IMR-90 (cell line): ENCODE measurements at regions not wholly inside any gene's neighbourhood (a gene's known extent, or its start where the extent isn't known, plus 50 kb on each side); places are given as distances from the start of the nearest gene placed in this dataset.

Experiments
- FOS ChIP-seq: fragments of 150-350 bp; IDR thresholded peaks from 2 replicates; pipeline ENCODE4 v1.6.1; 2016; ENCODE audit warnings: low read depth, low read length
- MAFK ChIP-seq: IDR thresholded peaks from 2 replicates; pipeline ENCODE4 v1.6.1; 2012; ENCODE audit warnings: low read depth, low read length, improper control_type of control experiment
- POLR2A ChIP-seq: IDR thresholded peaks from 2 replicates; pipeline ENCODE4 v1.6.1; 2012; ENCODE audit warnings: mild to moderate bottlenecking, low read depth, low read length
- RAD21 ChIP-seq: IDR thresholded peaks from 2 replicates; pipeline ENCODE4 v1.6.1; 2012; ENCODE audit warnings: low read length, improper control_type of control experiment
- RCOR1 ChIP-seq: IDR thresholded peaks from 2 replicates; pipeline ENCODE4 v1.6.1; 2012; ENCODE audit warnings: mild to moderate bottlenecking, low read length, improper control_type of control experiment; ENCODE audit not compliant: insufficient replicate concordance
- SMC3 ChIP-seq: fragments of 150-350 bp; IDR thresholded peaks from 2 replicates; pipeline ENCODE4 v1.6.1; 2016; ENCODE audit warnings: low read depth, mild to moderate bottlenecking, antibody characterized with exemption, low read length, moderate library complexity
- TF ChIP-seq, protein P1 (sequence below): conservative IDR thresholded peaks from 2 replicates; pipeline ENCODE4 v1.5.1; 2012; ENCODE audit warnings: mild to moderate bottlenecking, low read depth, low read length, improper control_type of control experiment
- TF ChIP-seq, protein P2 (sequence below): fragments of 150-350 bp; IDR thresholded peaks from 2 replicates; pipeline ENCODE4 v1.6.1; 2016; ENCODE audit warnings: low read depth, mild to moderate bottlenecking, low read length, moderate library complexity, borderline replicate concordance

DNA sequence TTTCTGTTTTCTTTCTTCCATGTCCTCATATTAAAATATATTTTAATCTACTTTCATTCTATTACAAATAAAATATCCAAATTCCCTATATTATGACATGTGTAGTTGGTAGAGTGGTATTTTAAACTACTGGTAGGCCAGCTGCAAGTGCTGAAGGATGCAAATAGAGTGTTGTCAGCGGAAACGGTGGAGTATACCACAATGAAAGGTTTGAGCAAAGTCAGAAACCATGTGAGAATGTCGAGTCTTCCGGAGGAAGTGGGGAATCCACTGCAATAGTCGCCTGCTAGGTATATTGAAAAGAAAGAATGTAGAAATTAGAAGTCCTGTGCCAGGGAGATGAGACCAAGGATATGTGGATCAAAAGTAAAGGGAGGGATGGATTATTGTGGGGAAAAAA, 373.9 kb downstream of the DSEL start:
- TF ChIP-seq, protein P1, sequence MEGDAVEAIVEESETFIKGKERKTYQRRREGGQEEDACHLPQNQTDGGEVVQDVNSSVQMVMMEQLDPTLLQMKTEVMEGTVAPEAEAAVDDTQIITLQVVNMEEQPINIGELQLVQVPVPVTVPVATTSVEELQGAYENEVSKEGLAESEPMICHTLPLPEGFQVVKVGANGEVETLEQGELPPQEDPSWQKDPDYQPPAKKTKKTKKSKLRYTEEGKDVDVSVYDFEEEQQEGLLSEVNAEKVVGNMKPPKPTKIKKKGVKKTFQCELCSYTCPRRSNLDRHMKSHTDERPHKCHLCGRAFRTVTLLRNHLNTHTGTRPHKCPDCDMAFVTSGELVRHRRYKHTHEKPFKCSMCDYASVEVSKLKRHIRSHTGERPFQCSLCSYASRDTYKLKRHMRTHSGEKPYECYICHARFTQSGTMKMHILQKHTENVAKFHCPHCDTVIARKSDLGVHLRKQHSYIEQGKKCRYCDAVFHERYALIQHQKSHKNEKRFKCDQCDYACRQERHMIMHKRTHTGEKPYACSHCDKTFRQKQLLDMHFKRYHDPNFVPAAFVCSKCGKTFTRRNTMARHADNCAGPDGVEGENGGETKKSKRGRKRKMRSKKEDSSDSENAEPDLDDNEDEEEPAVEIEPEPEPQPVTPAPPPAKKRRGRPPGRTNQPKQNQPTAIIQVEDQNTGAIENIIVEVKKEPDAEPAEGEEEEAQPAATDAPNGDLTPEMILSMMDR = no peak
- TF ChIP-seq SMC3 = no peak
- no peak for TF ChIP-seq POLR2A
- TF ChIP-seq MAFK = no peak
- no peak for TF ChIP-seq RAD21
- TF ChIP-seq RCOR1 = no peak
- TF ChIP-seq, protein P2, sequence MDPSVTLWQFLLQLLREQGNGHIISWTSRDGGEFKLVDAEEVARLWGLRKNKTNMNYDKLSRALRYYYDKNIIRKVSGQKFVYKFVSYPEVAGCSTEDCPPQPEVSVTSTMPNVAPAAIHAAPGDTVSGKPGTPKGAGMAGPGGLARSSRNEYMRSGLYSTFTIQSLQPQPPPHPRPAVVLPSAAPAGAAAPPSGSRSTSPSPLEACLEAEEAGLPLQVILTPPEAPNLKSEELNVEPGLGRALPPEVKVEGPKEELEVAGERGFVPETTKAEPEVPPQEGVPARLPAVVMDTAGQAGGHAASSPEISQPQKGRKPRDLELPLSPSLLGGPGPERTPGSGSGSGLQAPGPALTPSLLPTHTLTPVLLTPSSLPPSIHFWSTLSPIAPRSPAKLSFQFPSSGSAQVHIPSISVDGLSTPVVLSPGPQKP = no peak
- no peak for TF ChIP-seq FOS
